Right renal cortex interstitium (tissue), 3 donors: ENCODE measurements at regions not wholly inside any gene's neighbourhood (a gene's known extent, or its start where the extent isn't known, plus 50 kb on each side); places are given as distances from the start of the nearest gene placed in this dataset.
"Not testable (repeated sequence)": the region's sequence is repeated elsewhere in the genome, so short reads cannot be mapped to it uniquely, and the experiment has no call there.

ENCODE experiments used
- DNase-seq, 3 donors: peaks; one replicate each; pipeline ENCODE4 v3.0.0-alpha.2; 2013; ENCODE audit warnings: low read depth in 3 of 3, low spot score in 2 of 3

- DNase-seq, result no peak
Measured at GRCh38 chr2:124967325-124967724, 942.2 kb downstream of the CNTNAP5 start.

DNA sequence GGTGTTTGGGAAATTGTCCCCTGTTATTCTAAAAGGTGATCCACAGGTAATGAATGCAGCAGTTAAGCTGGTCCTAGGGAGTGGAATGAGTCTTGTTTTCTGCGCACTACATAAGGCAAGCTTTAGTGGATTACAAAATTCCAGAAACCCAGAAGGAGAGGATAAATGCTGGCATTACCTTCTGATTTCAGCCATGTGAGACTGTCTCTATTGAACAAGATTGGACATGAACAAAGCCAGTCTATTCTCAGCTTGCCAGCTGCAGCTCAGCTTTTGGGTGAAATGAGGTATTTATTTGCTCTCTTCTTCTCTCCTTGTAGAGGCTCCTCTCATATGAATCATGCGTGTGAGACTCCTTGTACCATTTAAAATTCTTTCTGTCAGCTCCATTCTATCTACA is 944.9 kb downstream of the CNTNAP5 start:
- DNase-seq, result no peak

GRCh38 chr2:124973396-124973795 is 948.3 kb downstream of the CNTNAP5 start:
- DNase-seq, result no peak

- no peak for DNase-seq
Measured at GRCh38 chr2:124975224-124975623, 950.1 kb downstream of the CNTNAP5 start.

- no peak for DNase-seq
Measured at GRCh38 chr2:124975648-124976047, 950.6 kb downstream of the CNTNAP5 start.

DNA sequence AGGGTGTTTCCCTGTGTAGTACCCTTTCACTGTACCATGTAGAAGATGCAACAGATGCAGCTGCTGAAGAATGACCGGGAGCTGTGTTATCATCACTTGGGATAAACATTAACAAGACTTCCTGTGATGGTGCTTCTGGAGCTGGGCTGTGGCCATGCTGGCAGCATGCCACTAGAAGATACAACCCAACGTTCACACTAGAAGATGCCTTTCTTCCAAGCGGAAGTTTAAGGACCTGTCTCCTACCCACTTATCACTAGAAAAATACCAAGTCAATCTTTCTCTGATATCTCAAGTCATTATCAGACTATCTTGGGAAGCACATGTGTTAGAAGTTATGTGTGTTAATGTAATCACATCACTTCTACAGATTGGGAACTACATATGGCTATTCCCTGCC is 953.5 kb downstream of the CNTNAP5 start:
- DNase-seq, result no peak

GRCh38 chr2:124983595-124983994 is 958.5 kb downstream of the CNTNAP5 start:
- no peak for DNase-seq

GRCh38 chr2:124985270-124985669 is 960.2 kb downstream of the CNTNAP5 start:
- DNase-seq, result no peak

GRCh38 chr2:124986136-124986535 is 961.0 kb downstream of the CNTNAP5 start:
- no peak for DNase-seq

DNA sequence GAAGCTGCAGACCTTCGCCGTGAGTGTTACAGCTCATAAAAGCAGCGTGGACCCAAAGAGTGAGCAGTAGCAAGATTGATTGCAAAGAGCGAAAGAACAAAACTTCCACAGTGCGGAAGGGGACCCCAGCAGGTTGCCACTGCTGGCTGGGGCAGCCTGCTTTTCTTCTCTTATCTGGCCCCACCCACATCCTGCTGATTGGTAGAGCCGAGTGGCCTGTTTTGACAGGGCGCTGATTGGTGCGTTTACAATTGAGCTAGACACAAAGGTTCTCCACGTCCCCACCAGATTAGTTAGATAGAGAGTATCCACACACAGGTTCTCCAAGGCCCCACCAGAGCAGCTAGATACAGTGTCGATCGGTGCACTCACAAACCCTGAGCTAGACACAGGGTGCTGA is 961.8 kb downstream of the CNTNAP5 start:
- DNase-seq, result not testable (repeated sequence)

- DNase-seq, result not testable (repeated sequence)
Measured at GRCh38 chr2:124987436-124987835, 962.3 kb downstream of the CNTNAP5 start.

DNA sequence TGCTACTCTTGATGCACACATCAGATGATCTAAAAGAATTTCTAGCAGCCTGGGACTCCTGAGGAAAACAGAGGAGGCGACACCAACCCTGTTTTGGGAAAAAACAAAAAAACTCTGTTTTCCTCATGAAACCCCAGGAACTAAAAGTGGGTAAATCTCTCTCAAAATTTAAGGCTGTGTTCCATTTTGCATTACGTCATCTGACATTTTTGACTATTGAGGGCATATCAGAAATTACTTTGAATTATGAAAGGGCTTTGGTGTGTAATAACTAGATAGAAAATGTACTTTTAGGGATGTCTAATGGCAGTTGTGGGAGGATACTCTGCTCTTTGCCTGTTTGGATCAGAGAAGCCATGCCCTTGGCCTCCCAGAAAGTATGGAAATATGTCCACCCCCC is 963.0 kb downstream of the CNTNAP5 start:
- DNase-seq, result no peak

GRCh38 chr2:124988794-124989193 is 963.7 kb downstream of the CNTNAP5 start:
- DNase-seq, result no peak

GRCh38 chr2:124993809-124994208 is 968.7 kb downstream of the CNTNAP5 start:
- DNase-seq, result no peak

DNA sequence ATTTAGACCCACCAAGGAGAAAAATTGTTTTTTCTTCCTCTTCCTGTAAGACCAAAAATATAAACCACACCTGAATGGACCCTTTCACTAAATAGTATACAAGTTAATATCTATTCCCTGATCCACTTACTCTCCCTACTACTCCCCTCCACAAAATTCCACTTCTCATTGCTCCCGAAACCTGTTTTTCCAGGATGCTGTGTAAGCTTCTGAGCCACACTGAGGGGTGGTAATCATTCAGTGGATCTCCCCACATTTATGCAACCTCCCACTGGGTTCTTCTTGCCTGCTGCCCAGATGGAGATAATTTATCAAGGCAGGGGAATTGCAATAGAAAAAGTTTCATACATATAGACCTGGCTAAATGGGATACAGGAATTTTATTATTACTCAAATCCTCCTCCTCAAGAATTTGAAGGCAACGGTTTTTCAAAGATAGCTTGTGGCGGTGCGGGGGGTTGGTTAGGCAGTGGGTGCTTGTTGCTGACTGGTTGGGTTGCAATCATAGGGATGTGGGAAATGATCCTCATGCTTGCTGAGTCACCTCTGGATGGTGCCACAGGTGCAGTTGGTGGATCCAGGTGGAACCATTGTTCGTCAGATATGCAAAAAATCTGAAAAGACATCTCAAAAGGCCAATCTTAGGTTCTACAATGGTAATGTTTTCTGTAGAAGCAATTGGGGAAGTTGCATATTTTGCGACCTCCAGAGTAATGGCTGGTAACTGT is 970.3 kb downstream of the CNTNAP5 start:
- DNase-seq, result no peak

GRCh38 chr2:124996406-124996805 is 971.3 kb downstream of the CNTNAP5 start:
- no peak for DNase-seq

DNA sequence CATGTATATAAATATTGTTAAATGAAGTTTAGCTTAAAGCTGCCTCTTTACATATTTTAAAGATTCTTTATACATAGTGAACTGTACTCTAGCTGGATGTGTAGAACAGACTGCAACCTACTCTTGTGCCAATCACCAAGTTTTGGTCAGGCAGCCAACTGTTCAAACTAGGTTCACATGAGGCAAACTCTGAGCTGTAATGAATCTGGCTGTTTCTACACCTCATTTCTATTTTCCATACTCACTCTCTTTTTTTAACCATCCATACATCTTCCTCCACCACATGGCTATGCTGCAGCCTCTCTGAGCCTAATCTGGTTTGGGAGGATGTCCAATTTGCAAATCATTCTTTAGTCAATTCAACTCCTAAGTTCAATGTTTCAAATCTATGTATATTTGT is 974.8 kb downstream of the CNTNAP5 start:
- DNase-seq, result no peak

GRCh38 chr2:125004106-125004800 is 979.2 kb downstream of the CNTNAP5 start:
- DNase-seq, result no peak

DNA sequence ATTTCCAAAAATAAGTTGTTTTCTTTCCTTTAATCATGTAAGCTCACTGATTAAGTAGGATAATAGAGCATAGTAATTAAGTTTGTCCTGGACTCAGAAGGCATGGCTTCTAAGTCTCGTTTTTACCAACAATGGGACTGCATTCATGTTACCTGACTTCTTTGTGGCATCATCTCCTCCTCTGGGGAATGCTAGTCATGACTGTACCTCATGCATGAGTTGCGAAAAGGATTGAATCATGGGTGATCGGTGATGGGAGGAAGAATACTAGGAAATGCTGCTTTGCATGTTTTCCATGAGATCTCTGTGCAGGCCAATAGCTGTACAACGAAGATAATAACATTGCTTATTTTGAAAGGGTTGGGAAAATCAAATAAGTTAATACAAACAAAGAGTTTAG is 981.6 kb downstream of the CNTNAP5 start:
- no peak for DNase-seq

DNA sequence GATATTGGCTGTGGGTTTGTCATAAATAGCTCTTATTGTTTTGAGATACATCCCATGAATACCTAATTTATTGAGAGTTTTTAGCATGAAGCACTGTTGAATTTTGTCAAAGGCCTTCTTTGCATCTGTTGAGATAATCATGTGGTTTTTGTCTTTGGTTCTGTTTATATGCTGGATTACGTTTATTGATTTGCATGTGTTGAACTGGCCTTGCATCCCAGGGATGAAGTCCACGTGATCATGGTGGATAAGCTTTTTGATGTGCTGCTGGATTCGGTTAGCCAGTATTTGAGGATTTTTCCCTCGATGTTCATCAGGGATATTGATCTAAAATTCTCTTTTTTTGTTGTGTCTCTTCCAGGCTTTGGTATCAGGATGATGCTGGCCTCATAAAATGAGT is 1003.6 kb downstream of the CNTNAP5 start:
- not testable (repeated sequence) for DNase-seq

GRCh38 chr2:125033871-125034270 is 1008.8 kb downstream of the CNTNAP5 start:
- no peak for DNase-seq

- DNase-seq, result no peak
Measured at GRCh38 chr2:125037135-125037653, 1012.1 kb downstream of the CNTNAP5 start.
